ENCODE measurements at regions not wholly inside any gene's neighbourhood (a gene's known extent, or its start where the extent isn't known, plus 50 kb on each side); places are given as distances from the start of the nearest gene placed in this dataset.

GRCh38 chr9:97788763-97789663 lies 64.0 kb upstream of the FOXE1 start:
- H3K79me2 ChIP-seq (replicated peaks; ENCODE audit: insufficient read depth, low read length) = no peaks in the 10 kb centered on the region
- no peak overlapping the region for H2AFZ ChIP-seq (ENCODE audit: low read depth, low read length)
- no peak overlapping the region for H3K27ac ChIP-seq (ENCODE audit: low read length)
- no peaks in the 10 kb centered on the region for H3F3A ChIP-seq (ENCODE audit: insufficient read depth, low read length, poor library complexity, severe bottlenecking)
- no peak overlapping the region for H3K4me2 ChIP-seq (ENCODE audit: low read length)
- no peaks in the 10 kb centered on the region for H3K27me3 ChIP-seq (ENCODE audit: insufficient read depth, low read depth, low read length)
- no peak overlapping the region for H3K4me3 ChIP-seq (ENCODE audit: low read length)
- H4K20me1 ChIP-seq (ENCODE audit: insufficient read depth) = no peaks in the 10 kb centered on the region
- H3K9me3 ChIP-seq (ENCODE audit: low read length) = no peaks in the 10 kb centered on the region
- H3K9me2 ChIP-seq (ENCODE audit: insufficient read depth, low read length) = no peaks in the 10 kb centered on the region
- H3K36me3 ChIP-seq (ENCODE audit: insufficient read depth, low read length) = no peaks in the 10 kb centered on the region
- TF ChIP-seq POLR2AphosphoS5 (IDR thresholded peaks at IDR 0.05) (no peak), REST (IDR thresholded peaks at IDR 0.05; ENCODE audit: borderline replicate concordance) (no peak), MXI1 (conservative IDR thresholded peaks at IDR 0.05; ENCODE audit: poor library complexity, severe bottlenecking) (no peak), SMC3 (conservative IDR thresholded peaks at IDR 0.05; ENCODE audit: poor library complexity) (no peak), EZH2 (IDR thresholded peaks at IDR 0.05; ENCODE audit: borderline replicate concordance, insufficient read depth, low read length, poor library complexity, severe bottlenecking) (no peak), CTCF (IDR thresholded peaks at IDR 0.05; ENCODE audit: poor library complexity, severe bottlenecking) (no peak), RAD21 (conservative IDR thresholded peaks at IDR 0.05) (no peak)
- H3K9ac ChIP-seq (ENCODE audit: low read length) = no peak overlapping the region

- no peak for TF ChIP-seq RAD21 (conservative IDR thresholded peaks at IDR 0.05)
- TF ChIP-seq REST (IDR thresholded peaks at IDR 0.05; ENCODE audit: borderline replicate concordance) = no peak
- TF ChIP-seq EZH2 (IDR thresholded peaks at IDR 0.05; ENCODE audit: borderline replicate concordance, insufficient read depth, low read length, poor library complexity, severe bottlenecking) = no peak
- no peak for TF ChIP-seq EP300 (conservative IDR thresholded peaks at IDR 0.05; ENCODE audit: poor library complexity, severe bottlenecking)
- no peak for TF ChIP-seq SMC3 (conservative IDR thresholded peaks at IDR 0.05; ENCODE audit: poor library complexity)
- TF ChIP-seq TAF1 (IDR thresholded peaks at IDR 0.05; ENCODE audit: low read depth) = no peak
- Histone ChIP-seq H3K4me3 (ENCODE audit: low read length) (no peak overlapping the region), H3F3A (ENCODE audit: insufficient read depth, low read length, poor library complexity, severe bottlenecking) (no peaks in the 10 kb centered on the region), H3K4me2 (ENCODE audit: low read length) (no peak overlapping the region), H3K36me3 (ENCODE audit: insufficient read depth, low read length) (no peaks in the 10 kb centered on the region), H3K27ac (ENCODE audit: low read length) (no peak overlapping the region), H3K9me2 (ENCODE audit: insufficient read depth, low read length) (no peaks in the 10 kb centered on the region), H4K20me1 (ENCODE audit: insufficient read depth) (no peaks in the 10 kb centered on the region), H3K9ac (ENCODE audit: low read length) (no peak overlapping the region), H3K27me3 (ENCODE audit: insufficient read depth, low read depth, low read length) (no peaks in the 10 kb centered on the region), H2AFZ (ENCODE audit: low read depth, low read length) (no peak overlapping the region), H3K79me2 (replicated peaks; ENCODE audit: insufficient read depth, low read length) (no peaks in the 10 kb centered on the region), H3K9me3 (ENCODE audit: low read length) (no peaks in the 10 kb centered on the region)
These were observed 62.5 kb upstream of the FOXE1 start for GRCh38 chr9:97790542-97790941.

All from neural cell (in vitro differentiated cells).